NCI-H1417 (cell line): ENCODE measurements at regions not wholly inside any gene's neighbourhood (a gene's known extent, or its start where the extent isn't known, plus 50 kb on each side); places are given as distances from the start of the nearest gene placed in this dataset.

Source experiments
- DNase-seq, 3 experiments: peaks; one replicate each; lab custom pipeline; 2025; lab: John Stamatoyannopoulos, UW

GRCh38 chr3:72200332-72200731 lies 415.4 kb upstream of the PROK2 start:
- DNase-seq = no peak

- DNase-seq = no peak
These were observed 414.6 kb upstream of the PROK2 start for GRCh38 chr3:72199530-72199929.

- no peak for DNase-seq
These were observed 411.5 kb upstream of the PROK2 start for GRCh38 chr3:72196377-72196929.

- no peak for DNase-seq
These were observed 410.9 kb upstream of the PROK2 start for GRCh38 chr3:72195895-72196294.

GRCh38 chr3:72194458-72194857 lies 409.5 kb upstream of the PROK2 start:
- DNase-seq = no peak

- DNase-seq = no peak
These were observed 409.0 kb upstream of the PROK2 start for GRCh38 chr3:72193771-72194430.

- no peak for DNase-seq
These were observed 407.6 kb upstream of the PROK2 start for GRCh38 chr3:72192572-72192971.

GRCh38 chr3:72191209-72191960 lies 406.4 kb upstream of the PROK2 start:
- DNase-seq = no peak

GRCh38 chr3:72190050-72190449 lies 405.1 kb upstream of the PROK2 start:
- no peak for DNase-seq

GRCh38 chr3:72189339-72189738 lies 404.4 kb upstream of the PROK2 start:
- DNase-seq = no peak

- DNase-seq = no peak
These were observed 403.6 kb upstream of the PROK2 start for GRCh38 chr3:72188536-72188935.

GRCh38 chr3:72187131-72187530 lies 402.2 kb upstream of the PROK2 start:
- no peak for DNase-seq

- DNase-seq = no peak
These were observed 401.5 kb upstream of the PROK2 start for GRCh38 chr3:72186400-72186855.

GRCh38 chr3:72185549-72186399 lies 400.8 kb upstream of the PROK2 start:
- DNase-seq = no peak

GRCh38 chr3:72183489-72183888 lies 398.5 kb upstream of the PROK2 start:
- DNase-seq = no peak

GRCh38 chr3:72182206-72182605 lies 397.3 kb upstream of the PROK2 start:
- DNase-seq = no peak

- DNase-seq = no peak
These were observed 396.3 kb upstream of the PROK2 start for GRCh38 chr3:72181251-72181650.

- no peak for DNase-seq
These were observed 395.5 kb upstream of the PROK2 start for GRCh38 chr3:72180405-72180804.

GRCh38 chr3:72179107-72179464 lies 394.1 kb upstream of the PROK2 start:
- no peak for DNase-seq

GRCh38 chr3:72178463-72179106 lies 393.6 kb upstream of the PROK2 start:
- peak in 1 of 3 experiments; percentile 5 for DNase-seq

GRCh38 chr3:72177075-72178050 lies 392.4 kb upstream of the PROK2 start:
- DNase-seq = peak in 1 of 3 experiments; percentile 9
